Fibroblast of villous mesenchyme (primary cell): ENCODE measurements at regions not wholly inside any gene's neighbourhood (a gene's known extent, or its start where the extent isn't known, plus 50 kb on each side); places are given as distances from the start of the nearest gene placed in this dataset.

Experiments used
- DNase-seq: peaks from one replicate; pipeline ENCODE4 v3.0.0-alpha.2; 2010; ENCODE audit warnings: low read depth
- H3K4me3 ChIP-seq: 2 replicates; pipeline ENCODE4 v1.5.1; 2011; ENCODE audit warnings: low read depth, mild to moderate bottlenecking, low read length
- CTCF ChIP-seq: IDR thresholded peaks from 2 replicates; pipeline ENCODE4 v1.5.1; 2012; ENCODE audit warnings: low read depth, mild to moderate bottlenecking, low read length; ENCODE audit not compliant: insufficient read depth

DNA sequence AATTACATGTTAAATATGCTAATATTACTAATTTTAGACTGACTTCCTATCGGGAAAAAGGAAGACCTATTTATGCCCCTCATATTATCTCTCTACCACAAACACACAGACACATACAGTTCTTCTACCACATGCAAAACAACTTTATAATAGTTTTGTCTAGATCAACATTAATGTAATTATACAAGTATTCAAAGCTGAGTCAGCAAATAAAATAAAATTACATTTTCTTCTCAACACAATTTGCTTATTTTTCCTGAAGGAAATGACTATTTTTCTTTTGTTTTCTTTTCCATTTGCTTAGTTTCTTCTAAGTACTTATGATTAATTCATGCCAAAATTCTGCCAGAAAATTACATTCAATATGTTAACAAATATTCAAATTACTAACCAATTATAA, 654.2 kb downstream of the AMY1C start:
- no peak for TF ChIP-seq CTCF
- no peak overlapping the region for H3K4me3 ChIP-seq
- DNase-seq = no peak

GRCh38 chr1:104406728-104407127, 657.0 kb downstream of the AMY1C start:
- DNase-seq = no peak
- H3K4me3 ChIP-seq = no peak overlapping the region
- no peak for TF ChIP-seq CTCF

DNA sequence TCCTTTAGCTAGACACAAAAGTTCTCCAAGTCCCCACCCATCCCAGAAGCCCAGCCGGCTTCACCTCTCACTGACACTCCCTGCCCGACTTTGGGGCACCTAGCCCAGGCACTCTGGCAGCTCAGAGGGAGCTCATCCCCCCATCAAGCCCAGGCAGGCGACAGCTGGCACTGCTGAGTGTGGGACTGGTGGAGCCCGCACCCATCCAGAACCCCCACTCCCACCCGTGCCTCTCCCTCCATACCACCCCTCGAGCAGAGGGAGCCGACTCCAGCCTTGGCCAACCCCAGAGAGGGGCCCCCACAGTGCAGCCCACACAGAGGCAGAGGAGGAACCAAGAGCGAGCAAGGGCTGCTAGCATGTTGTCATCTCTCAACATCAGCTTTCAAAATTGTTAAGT, 658.6 kb downstream of the AMY1C start:
- TF ChIP-seq CTCF = no peak
- H3K4me3 ChIP-seq = no peak overlapping the region
- no peak for DNase-seq

- H3K4me3 ChIP-seq = no peak overlapping the region
- no peak for DNase-seq
- no peak for TF ChIP-seq CTCF
Measured at GRCh38 chr1:104435255-104435654, 685.6 kb downstream of the AMY1C start.

DNA sequence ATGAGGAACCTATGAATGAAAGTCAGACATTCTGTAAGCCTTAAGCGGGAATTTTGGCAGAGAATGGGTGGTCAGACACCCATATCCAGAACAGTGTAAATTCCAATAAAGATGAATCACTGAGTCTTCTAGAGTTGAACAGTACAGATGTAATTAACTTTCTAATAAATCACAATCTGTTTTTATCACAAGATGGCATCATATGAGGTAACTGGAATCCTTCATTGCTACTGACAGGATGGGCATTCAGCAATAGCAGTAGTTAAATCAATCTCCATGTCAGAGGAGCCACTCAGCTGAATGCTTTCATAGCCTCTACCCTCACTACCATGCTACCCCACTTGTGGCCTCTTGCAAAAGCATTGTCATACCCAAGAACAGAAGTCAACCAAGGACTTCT, 690.3 kb downstream of the AMY1C start:
- no peak for DNase-seq
- no peak overlapping the region for H3K4me3 ChIP-seq
- TF ChIP-seq CTCF = no peak

- DNase-seq = no peak
- H3K4me3 ChIP-seq = no peak overlapping the region
- no peak for TF ChIP-seq CTCF
Measured at GRCh38 chr1:104456724-104457123, 707.0 kb downstream of the AMY1C start.

GRCh38 chr1:104459886-104460285, 710.2 kb downstream of the AMY1C start:
- no peak overlapping the region for H3K4me3 ChIP-seq
- no peak for TF ChIP-seq CTCF
- no peak for DNase-seq
